OCI-LY1 (cell line): ENCODE measurements at regions not wholly inside any gene's neighbourhood (a gene's known extent, or its start where the extent isn't known, plus 50 kb on each side); places are given as distances from the start of the nearest gene placed in this dataset.

Experiments used
- H2AFZ ChIP-seq: fragments of 200-600 bp; sonication (generic), shearing (Covaris generic); 2 replicates; pipeline ENCODE4 v1.6.0; 2014; ENCODE audit warnings: antibody characterized with exemption, mild to moderate bottlenecking, low read length
- H3F3A ChIP-seq: fragments of 200-600 bp; sonication (generic), shearing (Covaris generic); 2 replicates; pipeline ENCODE4 v1.6.0; 2014; ENCODE audit warnings: mild to moderate bottlenecking, antibody characterized with exemption, low read length, moderate library complexity; ENCODE audit not compliant: insufficient read depth
- H3K27ac ChIP-seq: fragments of 200-600 bp; sonication (generic); 2 replicates; pipeline ENCODE4 v1.5.1; 2014; ENCODE audit warnings: low read length, mixed run types, mild to moderate bottlenecking, low read depth; ENCODE audit not compliant: poor library complexity, severe bottlenecking
- H3K27me3 ChIP-seq: fragments of 200-600 bp; sonication (generic); 2 replicates; pipeline ENCODE4 v1.6.0; 2014; ENCODE audit warnings: antibody characterized with exemption, mild to moderate bottlenecking, low read length, moderate library complexity; ENCODE audit not compliant: insufficient read depth
- H3K36me3 ChIP-seq: fragments of 200-600 bp; sonication (generic); 2 replicates; pipeline ENCODE4 v1.6.1; 2014; ENCODE audit warnings: mild to moderate bottlenecking, antibody characterized with exemption, low read length, moderate library complexity, mixed read lengths; ENCODE audit not compliant: insufficient read depth
- H3K4me1 ChIP-seq: fragments of 200-600 bp; sonication (generic); 2 replicates; pipeline ENCODE4 v1.5.1; 2014; ENCODE audit warnings: mild to moderate bottlenecking, low read length, moderate library complexity; ENCODE audit not compliant: insufficient read depth, severe bottlenecking
- H3K4me2 ChIP-seq: fragments of 200-600 bp; sonication (generic), shearing (Covaris generic); 2 replicates; pipeline ENCODE4 v1.6.1; 2014; ENCODE audit warnings: low read length
- H3K4me3 ChIP-seq: fragments of 200-600 bp; sonication (generic); 2 replicates; pipeline ENCODE4 v1.5.1; 2014; ENCODE audit warnings: low read length, low read depth, mild to moderate bottlenecking, mixed read lengths; ENCODE audit not compliant: poor library complexity, severe bottlenecking
- H3K79me2 ChIP-seq: fragments of 200-600 bp; shearing (Covaris generic); 2 replicates; pipeline ENCODE4 v1.6.1; 2016; ENCODE audit warnings: mixed run types, low read length, mixed read lengths; ENCODE audit not compliant: insufficient read depth
- H3K9ac ChIP-seq: fragments of 200-600 bp; sonication (generic), shearing (Covaris generic); 2 replicates; pipeline ENCODE4 v1.6.1; 2014; ENCODE audit warnings: mild to moderate bottlenecking, low read length, mixed read lengths
- H3K9me2 ChIP-seq: fragments of 200-600 bp; sonication (generic), shearing (Covaris generic); 2 replicates; pipeline ENCODE4 v1.6.1; 2014; ENCODE audit warnings: low read depth, mild to moderate bottlenecking, low read length, mixed read lengths
- H3K9me3 ChIP-seq: fragments of 200-600 bp; shearing (Covaris generic); 2 replicates; pipeline ENCODE4 v1.6.1; 2014; ENCODE audit warnings: low read length, mixed read lengths
- H4K20me1 ChIP-seq: fragments of 200-600 bp; sonication (generic), shearing (Covaris generic); 2 replicates; pipeline ENCODE4 v1.6.0; 2016; ENCODE audit warnings: mild to moderate bottlenecking, low read length; ENCODE audit not compliant: insufficient read depth
- CTCF ChIP-seq: fragments of 200-600 bp; sonication (generic), shearing (Covaris generic); IDR thresholded peaks from 2 replicates; pipeline ENCODE4 v1.5.1; 2017; ENCODE audit warnings: mild to moderate bottlenecking, antibody characterized with exemption, low read length, moderate library complexity, mixed read lengths
- EZH2 ChIP-seq: fragments of 200-600 bp; sonication (generic), shearing (Covaris generic); IDR thresholded peaks from 2 replicates; pipeline ENCODE4 v1.8.0; 2017; ENCODE audit warnings: borderline replicate concordance, mixed run types, mild to moderate bottlenecking, antibody characterized with exemption, low read length, moderate library complexity, mixed read lengths

- Histone ChIP-seq H3K79me2 (no peaks in the 10 kb centered on the region), H3K9me3 (no peaks in the 10 kb centered on the region), H3K27ac (no peak overlapping the region), H3K9ac (no peak overlapping the region), H3F3A (no peaks in the 10 kb centered on the region), H3K4me1 (no peaks in the 10 kb centered on the region), H2AFZ (no peak overlapping the region), H3K4me2 (no peak overlapping the region), H4K20me1 (no peaks in the 10 kb centered on the region), H3K27me3 (no peaks in the 10 kb centered on the region), H3K4me3 (no peak overlapping the region), H3K36me3 (no peaks in the 10 kb centered on the region), H3K9me2 (no peaks in the 10 kb centered on the region)
- TF ChIP-seq CTCF: no peak
- TF ChIP-seq EZH2: no peak
Measured at GRCh38 chr18:75779450-75779849, 351.9 kb upstream of the SMIM21 start.

- Histone ChIP-seq H3K79me2 (no peaks in the 10 kb centered on the region), H3F3A (no peaks in the 10 kb centered on the region), H3K4me2 (no peak overlapping the region), H3K9me3 (no peaks in the 10 kb centered on the region), H3K36me3 (no peaks in the 10 kb centered on the region), H4K20me1 (no peaks in the 10 kb centered on the region), H3K27ac (no peak overlapping the region), H3K9ac (no peak overlapping the region), H3K27me3 (no peaks in the 10 kb centered on the region), H2AFZ (no peak overlapping the region), H3K4me3 (no peak overlapping the region), H3K4me1 (no peaks in the 10 kb centered on the region), H3K9me2 (no peaks in the 10 kb centered on the region)
- no peak for TF ChIP-seq EZH2
- no peak for TF ChIP-seq CTCF
Measured at GRCh38 chr18:75777630-75778029, 350.1 kb upstream of the SMIM21 start.

- Histone ChIP-seq H3F3A (no peaks in the 10 kb centered on the region), H2AFZ (no peak overlapping the region), H3K4me3 (no peak overlapping the region), H3K27ac (no peak overlapping the region), H3K4me2 (no peak overlapping the region), H3K27me3 (no peaks in the 10 kb centered on the region), H3K9ac (no peak overlapping the region), H3K9me2 (no peaks in the 10 kb centered on the region), H3K9me3 (no peaks in the 10 kb centered on the region), H3K79me2 (no peaks in the 10 kb centered on the region), H3K4me1 (no peaks in the 10 kb centered on the region), H3K36me3 (no peaks in the 10 kb centered on the region), H4K20me1 (no peaks in the 10 kb centered on the region)
- TF ChIP-seq CTCF (no peak), EZH2 (no peak)
Measured at GRCh38 chr18:75775121-75775520, 347.6 kb upstream of the SMIM21 start.
